AG04449 (cell line): ENCODE measurements at regions not wholly inside any gene's neighbourhood (a gene's known extent, or its start where the extent isn't known, plus 50 kb on each side); places are given as distances from the start of the nearest gene placed in this dataset.

Source experiments
- CTCF ChIA-PET: fragments of 350-600 bp; formaldehyde crosslinking; extraction: SDS; loops from one replicate; lab custom pipeline; 2021; ENCODE audit warnings: antibody characterized with exemption; lab: Yijun Ruan, JAX
- POLR2A ChIA-PET: fragments of 400-600, 350-600 bp; formaldehyde crosslinking; extraction: SDS; loops from one replicate; lab custom pipeline; 2020; ENCODE audit warnings: antibody characterized with exemption, inconsistent platforms; lab: Yijun Ruan, JAX
- DNase-seq: peaks from one replicate; pipeline ENCODE4 v3.0.0-alpha.2; 2010; ENCODE audit warnings: low read depth, low spot score
- H3K4me3 ChIP-seq: 2 replicates; pipeline ENCODE4 v1.5.1; 2011; ENCODE audit warnings: low read depth, mild to moderate bottlenecking, control low read depth, low read length
- TF ChIP-seq, protein P1 (sequence below): IDR thresholded peaks from one replicate; pipeline ENCODE4 v1.5.1; 2011; ENCODE audit warnings: mild to moderate bottlenecking, moderate library complexity, low read length, control low read depth, inconsistent platforms; ENCODE audit not compliant: insufficient read depth; ENCODE audit errors: missing control alignments

DNA sequence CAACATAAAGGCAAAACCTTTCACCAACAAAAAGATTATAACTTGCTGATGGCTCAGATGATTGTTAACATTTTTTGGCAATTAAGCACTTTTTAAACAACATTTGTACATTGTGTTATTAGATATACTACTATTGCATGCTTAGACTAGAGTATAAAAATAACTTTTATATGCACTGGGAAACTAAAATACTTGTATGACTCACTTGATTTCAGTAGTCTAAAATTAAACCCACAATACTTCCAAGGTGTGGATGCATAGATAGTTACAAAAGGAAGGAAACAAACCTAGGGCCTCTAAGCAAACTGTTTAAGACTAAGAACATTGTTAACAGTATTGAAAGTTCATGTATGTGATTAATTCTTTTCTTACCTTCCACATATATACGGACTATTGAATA is 1521.5 kb downstream of the OTOL1 start:
- no peak for DNase-seq
- ChIA-PET POLR2A (no interaction called here), CTCF (no interaction called here)
- H3K4me3 ChIP-seq: no peak overlapping the region
- TF ChIP-seq, protein P1, sequence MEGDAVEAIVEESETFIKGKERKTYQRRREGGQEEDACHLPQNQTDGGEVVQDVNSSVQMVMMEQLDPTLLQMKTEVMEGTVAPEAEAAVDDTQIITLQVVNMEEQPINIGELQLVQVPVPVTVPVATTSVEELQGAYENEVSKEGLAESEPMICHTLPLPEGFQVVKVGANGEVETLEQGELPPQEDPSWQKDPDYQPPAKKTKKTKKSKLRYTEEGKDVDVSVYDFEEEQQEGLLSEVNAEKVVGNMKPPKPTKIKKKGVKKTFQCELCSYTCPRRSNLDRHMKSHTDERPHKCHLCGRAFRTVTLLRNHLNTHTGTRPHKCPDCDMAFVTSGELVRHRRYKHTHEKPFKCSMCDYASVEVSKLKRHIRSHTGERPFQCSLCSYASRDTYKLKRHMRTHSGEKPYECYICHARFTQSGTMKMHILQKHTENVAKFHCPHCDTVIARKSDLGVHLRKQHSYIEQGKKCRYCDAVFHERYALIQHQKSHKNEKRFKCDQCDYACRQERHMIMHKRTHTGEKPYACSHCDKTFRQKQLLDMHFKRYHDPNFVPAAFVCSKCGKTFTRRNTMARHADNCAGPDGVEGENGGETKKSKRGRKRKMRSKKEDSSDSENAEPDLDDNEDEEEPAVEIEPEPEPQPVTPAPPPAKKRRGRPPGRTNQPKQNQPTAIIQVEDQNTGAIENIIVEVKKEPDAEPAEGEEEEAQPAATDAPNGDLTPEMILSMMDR: no peak

DNA sequence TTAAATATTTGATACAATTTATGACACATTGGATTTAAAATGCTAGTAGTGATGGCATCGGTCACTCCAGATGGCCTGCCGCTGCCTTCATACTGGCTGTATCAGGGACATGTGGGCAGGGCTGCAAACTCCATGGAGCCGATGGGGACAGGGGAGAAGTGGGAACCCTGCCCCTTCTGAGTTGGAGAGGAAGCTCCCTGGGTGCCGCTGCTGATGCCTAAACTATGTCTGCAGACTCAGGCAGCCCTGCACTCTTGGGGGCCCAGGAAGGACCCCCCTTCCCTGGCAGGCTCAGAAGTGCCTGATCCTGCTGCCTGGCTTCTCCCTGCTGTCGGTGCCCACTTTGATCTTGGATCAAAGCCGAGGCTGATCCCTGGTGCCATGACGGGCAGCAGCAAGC is 1522.1 kb downstream of the OTOL1 start:
- ChIA-PET CTCF (no interaction called here), POLR2A (no interaction called here)
- no peak overlapping the region for H3K4me3 ChIP-seq
- TF ChIP-seq, protein P1: no peak
- DNase-seq: no peak

GRCh38 chr3:163019260-163019659 is 1522.7 kb downstream of the OTOL1 start:
- no peak for DNase-seq
- no peak overlapping the region for H3K4me3 ChIP-seq
- TF ChIP-seq, protein P1: no peak
- ChIA-PET CTCF (no interaction called here), POLR2A (no interaction called here)

- H3K4me3 ChIP-seq: no peak overlapping the region
- DNase-seq: no peak
- ChIA-PET POLR2A (no interaction called here), CTCF (no interaction called here)
- TF ChIP-seq, protein P1: no peak
Observed at GRCh38 chr3:163033652-163034051, 1537.0 kb downstream of the OTOL1 start.

- TF ChIP-seq, protein P1: no peak
- no peak overlapping the region for H3K4me3 ChIP-seq
- no peak for DNase-seq
- ChIA-PET CTCF (no interaction called here), POLR2A (no interaction called here)
Observed at GRCh38 chr3:163039636-163040035, 1543.0 kb downstream of the OTOL1 start.

DNA sequence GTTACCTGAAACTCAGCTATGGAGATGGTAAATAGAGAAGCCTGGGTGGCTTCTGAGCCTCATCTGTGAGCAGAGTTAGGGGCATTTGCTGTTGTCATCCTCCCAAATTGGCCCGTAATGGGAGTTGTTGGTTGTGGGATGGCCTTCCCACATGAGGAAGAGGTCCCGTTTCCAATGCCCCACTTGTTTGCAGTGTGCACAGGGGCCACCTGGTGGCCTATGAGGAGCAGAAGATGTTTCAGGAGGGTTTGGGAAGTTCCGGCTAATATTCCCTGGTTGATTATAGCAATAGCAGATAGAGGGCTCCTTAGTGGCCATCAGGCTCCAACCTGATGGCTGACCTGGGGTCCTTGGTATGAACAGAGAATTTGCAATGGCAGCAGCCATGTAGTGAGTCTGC is 1546.5 kb downstream of the OTOL1 start:
- CTCF ChIA-PET: no interaction called here
- TF ChIP-seq, protein P1: no peak
- POLR2A ChIA-PET: no interaction called here
- DNase-seq: no peak
- H3K4me3 ChIP-seq: no peak overlapping the region
